DOHH2 (cell line): ENCODE measurements at regions not wholly inside any gene's neighbourhood (a gene's known extent, or its start where the extent isn't known, plus 50 kb on each side); places are given as distances from the start of the nearest gene placed in this dataset.

Source experiments
- H3F3A ChIP-seq: fragments of 200-600 bp; sonication (generic), shearing (Covaris generic); 2 replicates; pipeline ENCODE4 v1.6.0; 2016; ENCODE audit warnings: antibody characterized with exemption, mild to moderate bottlenecking; ENCODE audit not compliant: control insufficient read depth, insufficient read depth
- H3K27ac ChIP-seq: fragments of 200-600 bp; sonication (generic); 2 replicates; pipeline ENCODE4 v1.5.1; 2014; ENCODE audit warnings: low read depth, mild to moderate bottlenecking, low read length, moderate library complexity
- H3K27me3 ChIP-seq: fragments of 200-600 bp; sonication (generic); 2 replicates; pipeline ENCODE4 v1.6.1; 2014; ENCODE audit warnings: mild to moderate bottlenecking, low read length, mixed read lengths; ENCODE audit not compliant: control insufficient read depth
- H3K36me3 ChIP-seq: fragments of 200-600 bp; sonication (generic); 2 replicates; pipeline ENCODE4 v1.6.1; 2014; ENCODE audit warnings: mild to moderate bottlenecking, low read length, moderate library complexity, mixed read lengths; ENCODE audit not compliant: control insufficient read depth
- H3K4me1 ChIP-seq: fragments of 200-600 bp; sonication (generic); 2 replicates; pipeline ENCODE4 v1.6.1; 2014; ENCODE audit warnings: mild to moderate bottlenecking, low read length, mixed read lengths; ENCODE audit not compliant: control insufficient read depth
- H3K4me2 ChIP-seq: fragments of 200-600 bp; sonication (generic); 2 replicates; pipeline ENCODE4 v1.6.0; 2014; ENCODE audit warnings: mild to moderate bottlenecking, low read length, moderate library complexity
- H3K4me3 ChIP-seq: fragments of 200-600 bp; sonication (generic); 2 replicates; pipeline ENCODE4 v1.5.1; 2014; ENCODE audit warnings: mild to moderate bottlenecking, low read length, mixed read lengths
- H3K79me2 ChIP-seq: fragments of 200-600 bp; sonication (generic); 2 replicates; pipeline ENCODE4 v1.6.1; 2014; ENCODE audit warnings: mild to moderate bottlenecking, low read length, mixed read lengths; ENCODE audit not compliant: control insufficient read depth
- H3K9me2 ChIP-seq: fragments of 200-600 bp; sonication (generic); replicated peaks from 2 replicates; pipeline ENCODE4 v1.6.1; 2014; ENCODE audit warnings: mild to moderate bottlenecking, low read length, mixed read lengths; ENCODE audit not compliant: control insufficient read depth
- H3K9me3 ChIP-seq: fragments of 200-600 bp; sonication (generic); 2 replicates; pipeline ENCODE4 v1.6.1; 2014; ENCODE audit warnings: antibody characterized with exemption, low read length, mixed read lengths; ENCODE audit not compliant: control insufficient read depth, insufficient read depth
- H4K20me1 ChIP-seq: fragments of 200-600 bp; sonication (generic); 2 replicates; pipeline ENCODE4 v1.6.0; 2014; ENCODE audit warnings: low read depth, mild to moderate bottlenecking, antibody characterized with exemption, low read length, moderate library complexity; ENCODE audit not compliant: control insufficient read depth, insufficient read depth
- EZH2phosphoT487 ChIP-seq: fragments of 200-600 bp; sonication (generic); IDR thresholded peaks from 2 replicates; pipeline ENCODE4 v1.6.1; 2017; ENCODE audit warnings: borderline replicate concordance, mild to moderate bottlenecking, antibody characterized with exemption, low read length, moderate library complexity, mixed read lengths
- TF ChIP-seq, protein P1 (sequence below): fragments of 200-600 bp; sonication (generic); IDR thresholded peaks from one replicate; pipeline ENCODE4 v1.5.1; 2014; ENCODE audit warnings: antibody characterized with exemption, mild to moderate bottlenecking, low read depth, low read length; ENCODE audit not compliant: poor library complexity, severe bottlenecking

GRCh38 chr20:52294106-52294628, 102.6 kb upstream of the ZFP64 start:
- no peak for TF ChIP-seq EZH2phosphoT487
- TF ChIP-seq, protein P1, sequence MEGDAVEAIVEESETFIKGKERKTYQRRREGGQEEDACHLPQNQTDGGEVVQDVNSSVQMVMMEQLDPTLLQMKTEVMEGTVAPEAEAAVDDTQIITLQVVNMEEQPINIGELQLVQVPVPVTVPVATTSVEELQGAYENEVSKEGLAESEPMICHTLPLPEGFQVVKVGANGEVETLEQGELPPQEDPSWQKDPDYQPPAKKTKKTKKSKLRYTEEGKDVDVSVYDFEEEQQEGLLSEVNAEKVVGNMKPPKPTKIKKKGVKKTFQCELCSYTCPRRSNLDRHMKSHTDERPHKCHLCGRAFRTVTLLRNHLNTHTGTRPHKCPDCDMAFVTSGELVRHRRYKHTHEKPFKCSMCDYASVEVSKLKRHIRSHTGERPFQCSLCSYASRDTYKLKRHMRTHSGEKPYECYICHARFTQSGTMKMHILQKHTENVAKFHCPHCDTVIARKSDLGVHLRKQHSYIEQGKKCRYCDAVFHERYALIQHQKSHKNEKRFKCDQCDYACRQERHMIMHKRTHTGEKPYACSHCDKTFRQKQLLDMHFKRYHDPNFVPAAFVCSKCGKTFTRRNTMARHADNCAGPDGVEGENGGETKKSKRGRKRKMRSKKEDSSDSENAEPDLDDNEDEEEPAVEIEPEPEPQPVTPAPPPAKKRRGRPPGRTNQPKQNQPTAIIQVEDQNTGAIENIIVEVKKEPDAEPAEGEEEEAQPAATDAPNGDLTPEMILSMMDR, result no peak
- H3K9me3 ChIP-seq, result no peaks in the 10 kb centered on the region
- no peaks in the 10 kb centered on the region for H3K4me1 ChIP-seq
- no peaks in the 10 kb centered on the region for H3K36me3 ChIP-seq
- H4K20me1 ChIP-seq, result no peaks in the 10 kb centered on the region
- H3F3A ChIP-seq, result no peaks in the 10 kb centered on the region
- H3K27ac ChIP-seq, result no peak overlapping the region
- H3K4me3 ChIP-seq, result no peak overlapping the region
- H3K79me2 ChIP-seq, result no peaks in the 10 kb centered on the region
- no peak overlapping the region for H3K4me2 ChIP-seq
- H3K27me3 ChIP-seq, result no peaks in the 10 kb centered on the region
- H3K9me2 ChIP-seq, result no peaks in the 10 kb centered on the region

DNA sequence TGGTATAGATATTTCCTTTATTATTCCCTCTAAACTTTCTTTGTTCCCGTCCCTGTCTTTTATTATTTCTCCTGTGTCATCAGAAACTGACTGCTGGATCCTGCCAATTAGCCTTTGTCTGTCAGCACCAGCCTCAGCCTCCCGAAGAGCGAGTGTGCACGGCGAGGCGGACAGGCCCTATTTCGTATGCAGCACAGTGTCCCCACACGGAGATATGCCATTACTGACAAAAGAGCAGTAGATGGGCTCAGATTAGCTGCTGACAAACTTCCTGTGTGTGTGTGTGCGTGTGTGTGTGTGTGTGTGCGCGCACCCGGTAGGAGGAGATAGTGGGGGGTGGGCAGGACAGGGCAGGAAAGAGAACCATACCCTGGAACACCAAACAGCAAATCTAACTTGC, 99.5 kb upstream of the ZFP64 start:
- H3K79me2 ChIP-seq, result no peaks in the 10 kb centered on the region
- no peaks in the 10 kb centered on the region for H3K27me3 ChIP-seq
- no peaks in the 10 kb centered on the region; the same call in 1 of the 2 replicates for H3K4me1 ChIP-seq
- H3F3A ChIP-seq, result no peaks in the 10 kb centered on the region
- no peaks in the 10 kb centered on the region for H4K20me1 ChIP-seq
- TF ChIP-seq, protein P1, result no peak
- no peak for TF ChIP-seq EZH2phosphoT487
- H3K9me2 ChIP-seq, result no peaks in the 10 kb centered on the region
- no peak overlapping the region for H3K4me3 ChIP-seq
- H3K4me2 ChIP-seq, result no peak overlapping the region
- no peak overlapping the region for H3K27ac ChIP-seq
- H3K36me3 ChIP-seq, result no peaks in the 10 kb centered on the region
- H3K9me3 ChIP-seq, result no peaks in the 10 kb centered on the region

DNA sequence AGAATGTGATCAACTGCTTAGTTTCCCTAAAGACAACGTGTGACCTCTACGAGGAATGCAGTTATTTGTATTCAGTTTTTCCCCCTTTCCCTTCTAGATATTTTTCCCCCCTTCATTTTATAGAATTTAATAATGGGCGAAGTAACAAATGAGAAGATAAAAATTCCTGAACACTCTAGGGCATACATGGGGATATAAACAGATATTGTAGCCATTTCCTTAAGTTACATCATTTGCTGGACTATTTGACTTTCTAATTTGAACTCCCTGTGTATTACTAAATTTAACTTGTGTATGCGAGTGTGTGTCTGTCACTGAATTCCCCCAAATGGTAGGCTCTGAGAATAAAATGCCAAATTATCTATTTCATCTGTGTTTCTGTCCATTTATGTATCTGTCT, 99.0 kb upstream of the ZFP64 start:
- Histone ChIP-seq H3F3A (no peaks in the 10 kb centered on the region), H3K9me3 (no peaks in the 10 kb centered on the region), H3K27ac (no peak overlapping the region), H3K4me3 (no peak overlapping the region), H3K9me2 (no peaks in the 10 kb centered on the region), H3K27me3 (no peaks in the 10 kb centered on the region), H3K79me2 (no peaks in the 10 kb centered on the region), H3K4me2 (no peak overlapping the region), H4K20me1 (no peaks in the 10 kb centered on the region), H3K36me3 (no peaks in the 10 kb centered on the region), H3K4me1 (no peaks in the 10 kb centered on the region; the same call in 1 of the 2 replicates)
- TF ChIP-seq, protein P1, result no peak
- TF ChIP-seq EZH2phosphoT487, result no peak
